Left cardiac atrium (tissue), 4 donors: ENCODE measurements at regions not wholly inside any gene's neighbourhood (a gene's known extent, or its start where the extent isn't known, plus 50 kb on each side); places are given as distances from the start of the nearest gene placed in this dataset.

Experiments used
- ATAC-seq, 2 donors: fragments of 200-7000 bp; cut with Tn5 transposase; one replicate each; pipeline ENCODE4 v1.9.1; 2020; ENCODE audit warnings: mild to moderate bottlenecking in 2 of 2, moderate library complexity in 2 of 2
- DNase-seq: peaks from one replicate; pipeline ENCODE4 v3.0.0-alpha.2; 2020
- intact Hi-C, 2 donors: fragments of 100-400 bp; cut with DNase I; formaldehyde crosslinking; loops; one replicate each; pipeline versions ENCODE4 v1.14.1 to v1.15.1; 2022 to 2023
- donor health status: DM: no; HTN: yes; CAD: no.
- donor health status: DM: no; HTN: yes; CAD: no; lungs with severe emphysema.
- donor health status: DM: yes; HTN: yes; CAD: no.
- donor health status: Dilated cardiomyopathy.

DNA sequence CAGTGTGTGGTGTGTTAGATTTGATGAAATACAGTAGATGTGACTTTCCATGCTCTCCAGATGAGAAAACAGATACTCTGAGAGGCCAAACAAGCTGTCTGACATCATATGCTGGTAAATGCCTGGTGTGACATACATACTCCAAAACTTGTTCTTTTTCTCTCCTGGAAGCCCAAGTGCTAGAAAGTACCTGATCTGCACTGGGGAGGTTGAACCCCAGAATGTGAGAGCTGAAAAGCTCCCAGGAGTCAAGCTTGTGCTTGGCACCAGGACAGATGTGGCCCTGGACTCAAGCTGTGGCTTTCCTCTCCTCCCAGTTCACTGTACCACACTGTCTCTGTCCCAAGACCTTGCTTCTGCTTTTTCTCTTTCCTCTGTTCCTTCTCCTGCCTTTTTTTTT is 389.0 kb upstream of the USP24 start:
- DNase-seq (no peak), ATAC-seq (peak in 1 of 2 donors; percentile 34)
- intact Hi-C loops = no loop called here

GRCh38 chr1:55600242-55600641 is 385.1 kb upstream of the USP24 start:
- DNase-seq (no peak), ATAC-seq (no peak)
- intact Hi-C loops = no loop called here

DNA sequence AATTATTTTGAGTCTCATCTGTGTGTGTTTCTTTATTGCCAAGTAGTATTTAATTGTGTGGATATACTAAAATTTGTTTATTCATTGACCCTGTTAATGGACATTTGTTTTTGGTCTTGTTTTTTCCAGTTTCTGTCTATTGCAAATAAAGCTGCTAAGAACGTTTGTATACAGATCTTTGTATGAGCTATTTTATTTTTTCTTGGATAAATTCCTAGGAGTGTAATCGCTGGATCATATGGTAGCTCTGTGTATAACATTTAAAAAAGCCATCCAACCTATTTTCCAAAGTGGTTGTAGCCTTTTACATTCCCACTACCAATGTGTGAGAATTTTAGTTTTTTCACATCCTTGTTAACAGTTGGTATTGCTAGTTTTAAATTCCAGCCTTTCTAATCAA is 382.7 kb upstream of the USP24 start:
- DNase-seq = no peak
- intact Hi-C loops = no loop called here

GRCh38 chr1:55594701-55595100 is 379.5 kb upstream of the USP24 start:
- DNase-seq = no peak
- intact Hi-C loops = no loop called here
- no peak for ATAC-seq

More for the DNA sequence above, 382.7 kb upstream of the USP24 start:
- no peak for ATAC-seq

GRCh38 chr1:55593298-55593697 is 378.1 kb upstream of the USP24 start:
- ATAC-seq (no peak), DNase-seq (no peak)
- intact Hi-C loops = no loop called here

DNA sequence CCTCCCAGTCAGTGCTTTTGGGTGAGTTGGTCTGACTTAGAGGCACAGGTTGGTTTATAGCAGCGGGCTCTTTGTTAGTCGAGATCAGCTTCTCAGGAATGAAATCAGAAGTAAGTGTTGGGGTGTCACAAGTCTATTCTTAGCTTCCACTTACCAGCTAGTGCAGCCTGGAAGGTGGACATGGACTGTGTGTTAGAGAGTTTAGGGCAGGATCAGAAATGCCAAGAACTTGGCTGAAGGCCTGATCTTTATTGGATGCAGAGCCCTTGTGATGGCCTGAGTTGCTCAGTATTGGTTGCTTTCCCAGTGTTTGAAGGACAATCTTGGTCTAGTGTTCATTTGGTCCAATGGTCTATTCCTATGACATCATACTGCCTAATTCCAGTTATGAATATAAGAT is 377.0 kb upstream of the USP24 start:
- intact Hi-C loops = no loop called here
- DNase-seq (no peak), ATAC-seq (peak; percentile 72 to 77)

DNA sequence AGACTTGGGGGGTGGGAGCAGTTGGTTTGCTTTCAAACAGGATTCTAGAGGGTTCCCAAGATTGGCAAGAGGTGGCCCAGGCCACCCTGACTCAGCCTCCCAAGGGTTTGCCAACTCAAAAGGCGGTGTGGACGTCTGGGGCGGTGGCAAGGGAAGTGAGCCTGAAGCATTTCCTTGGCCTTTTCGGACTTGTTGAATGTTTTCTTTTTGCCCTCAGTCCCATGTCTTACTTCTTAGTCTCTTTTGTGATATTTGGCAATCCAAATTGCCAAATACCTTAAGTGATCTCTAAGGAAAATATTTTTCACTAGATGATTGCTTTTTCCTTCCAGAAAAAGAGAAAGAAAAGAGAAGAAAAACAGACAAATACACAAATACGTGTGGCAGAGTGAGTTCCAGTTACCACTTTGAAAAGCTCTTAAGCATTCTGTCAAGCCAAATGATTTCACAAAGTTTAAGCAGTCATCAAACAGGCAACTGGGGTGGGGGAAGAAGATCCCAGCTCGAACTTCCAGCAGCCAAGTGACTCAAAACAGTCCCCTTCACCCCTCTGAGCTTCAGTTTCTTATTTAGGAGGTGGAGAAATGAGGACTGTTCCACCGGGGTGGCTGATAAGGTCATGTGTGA is 374.6 kb upstream of the USP24 start:
- peak; percentile 51 for DNase-seq
- intact Hi-C loops = no loop called here
- ATAC-seq = peak; percentile 24 to 51

DNA sequence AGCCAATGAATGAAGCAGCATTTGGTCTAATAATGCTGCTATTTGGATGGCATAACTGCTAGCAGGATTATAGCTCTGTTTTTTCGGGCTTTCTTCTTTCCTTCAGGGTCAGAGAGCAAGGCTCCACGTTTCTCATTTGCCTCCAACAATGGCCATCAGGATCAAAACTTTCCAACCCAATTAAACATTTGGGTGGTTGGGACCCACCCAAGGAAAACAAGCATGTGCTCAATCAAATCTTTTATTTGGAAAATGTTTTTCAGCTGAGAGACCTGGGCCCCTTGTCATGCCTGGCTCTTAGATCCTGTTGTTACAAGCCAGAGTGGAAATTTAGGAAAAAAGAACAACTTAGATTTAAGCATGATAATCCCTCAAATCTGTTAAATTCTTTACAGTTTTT is 373.1 kb upstream of the USP24 start:
- DNase-seq (no peak), ATAC-seq (no peak)
- intact Hi-C loops = no loop called here

- ATAC-seq = no peak
- no peak for DNase-seq
- intact Hi-C loops = no loop called here
These were observed 371.6 kb upstream of the USP24 start for GRCh38 chr1:55586771-55587170.

GRCh38 chr1:55585402-55585792 is 370.2 kb upstream of the USP24 start:
- DNase-seq (no peak), ATAC-seq (no peak)
- intact Hi-C loops = no loop called here

GRCh38 chr1:55584526-55585401 is 369.6 kb upstream of the USP24 start:
- ATAC-seq (peak; percentile 6 to 69), DNase-seq (no peak)
- intact Hi-C loops = no loop called here

- no peak for ATAC-seq
- intact Hi-C loops = no loop called here
These were observed 366.9 kb upstream of the USP24 start for GRCh38 chr1:55582084-55582483.

GRCh38 chr1:55580845-55581332 is 365.7 kb upstream of the USP24 start:
- intact Hi-C loops = no loop called here

More at GRCh38 chr1:55582084-55582483, 366.9 kb upstream of the USP24 start:
- DNase-seq = no peak

DNA sequence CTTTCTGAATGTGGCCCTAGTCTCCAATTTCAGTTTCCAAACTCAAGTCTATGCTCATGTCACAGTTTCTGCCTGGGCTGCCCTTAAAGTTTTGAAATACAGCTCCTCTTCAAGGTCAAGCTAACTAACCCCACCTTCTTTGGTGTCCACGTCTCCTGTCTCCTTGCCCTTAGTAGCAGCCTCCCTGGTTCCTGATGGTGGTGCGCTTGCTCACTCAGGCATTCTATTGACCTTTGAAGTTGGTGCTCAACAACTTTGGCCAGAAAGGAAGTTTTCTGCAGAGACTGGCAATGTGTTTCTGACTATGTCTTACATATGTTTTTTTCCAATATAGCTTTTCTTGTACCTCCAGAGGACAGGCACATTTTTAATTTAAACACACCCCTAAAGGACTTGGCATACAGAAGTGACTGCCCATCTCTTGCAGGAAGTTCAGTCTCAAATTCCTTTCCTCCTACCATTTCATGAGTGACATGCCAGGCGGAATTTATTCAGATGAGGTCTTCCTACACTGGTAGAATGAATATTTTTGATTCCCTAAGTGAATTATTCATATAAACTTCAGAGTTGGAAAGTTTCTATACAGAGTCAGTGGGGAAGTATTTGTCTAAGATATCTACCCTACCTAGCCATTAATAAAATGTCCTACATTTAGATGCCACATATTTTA is 364.3 kb upstream of the USP24 start:
- no peak for ATAC-seq
- intact Hi-C loops = no loop called here
- no peak for DNase-seq

More at GRCh38 chr1:55580845-55581332, 365.7 kb upstream of the USP24 start:
- no peak for DNase-seq
- peak; percentile 39 to 88 for ATAC-seq

GRCh38 chr1:55578646-55579045 is 363.5 kb upstream of the USP24 start:
- DNase-seq = no peak
- ATAC-seq = no peak
- intact Hi-C loops = no loop called here

- intact Hi-C loops = no loop called here
- peak; percentile 63 for DNase-seq
- ATAC-seq = peak; percentile 78 to 88
These were observed 360.6 kb upstream of the USP24 start for GRCh38 chr1:55575571-55576279.

- intact Hi-C loops = no loop called here
- no peak for ATAC-seq
These were observed 359.6 kb upstream of the USP24 start for GRCh38 chr1:55574691-55575225.

DNA sequence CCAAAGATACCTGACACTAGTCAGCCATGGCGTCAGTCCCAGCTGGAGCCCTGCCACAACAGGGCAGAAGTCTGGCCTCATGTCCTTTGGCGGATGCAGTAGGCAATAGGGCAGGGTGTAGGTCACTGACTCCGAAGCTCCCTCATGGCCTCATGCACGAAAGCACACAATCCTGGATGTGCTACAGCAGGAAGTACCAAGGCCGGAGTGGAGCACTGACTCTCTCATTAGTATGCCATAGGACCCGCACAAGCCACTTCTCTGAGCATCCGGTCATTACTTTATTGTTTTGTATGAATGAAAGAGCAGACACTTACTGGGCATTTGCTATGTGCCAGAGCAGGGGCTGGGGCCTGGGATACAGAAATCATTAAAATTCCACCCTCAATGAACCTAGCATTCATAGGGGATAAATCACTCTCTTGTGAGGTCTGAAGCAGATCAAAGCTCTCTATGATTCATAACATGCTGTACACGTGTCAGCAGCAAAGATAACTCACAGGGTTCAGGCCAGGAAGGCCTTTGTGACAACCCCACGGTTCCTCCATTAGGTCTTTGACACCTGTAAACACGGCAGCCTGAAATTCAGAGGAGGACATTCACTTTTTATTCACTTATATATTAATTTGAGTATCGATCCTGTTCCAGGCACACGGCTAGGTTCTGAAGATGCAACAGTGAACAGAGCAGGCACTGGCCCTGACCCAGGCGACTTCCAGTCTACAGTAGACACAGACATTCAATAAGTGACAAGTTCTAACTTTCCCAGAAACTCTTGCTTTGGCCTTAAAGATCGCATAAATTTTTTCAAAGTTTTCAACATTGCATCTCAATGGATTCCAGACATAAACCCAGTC is 357.9 kb upstream of the USP24 start:
- no peak for DNase-seq
- ATAC-seq = peak in 1 of 2 donors; percentile 34
- intact Hi-C loops = no loop called here

More at GRCh38 chr1:55574691-55575225, 359.6 kb upstream of the USP24 start:
- no peak for DNase-seq
